Vagina (tissue), 2 donors: ENCODE measurements at regions not wholly inside any gene's neighbourhood (a gene's known extent, or its start where the extent isn't known, plus 50 kb on each side); places are given as distances from the start of the nearest gene placed in this dataset.

Experiments used
- POLR2AphosphoS5 ChIP-seq, 2 donors: sonication (generic); formaldehyde crosslinking; IDR thresholded peaks; one replicate each; pipeline ENCODE4 v1.9.0; 2017; ENCODE audit warnings: antibody characterized with exemption in 2 of 2, mild to moderate bottlenecking in 2 of 2, low read depth in 1 of 2; ENCODE audit not compliant: insufficient read depth in 1 of 2
- TF ChIP-seq, protein P1 (sequence below), 3 experiments: fragments of 450-650 bp in 2 of 3; fragments of 200-600 bp in 1 of 3; sonication (generic) in 1 of 3; IDR thresholded peaks; one replicate each; pipeline ENCODE4 v1.5.1; 2017 to 2019; ENCODE audit warnings: antibody characterized with exemption in 3 of 3, mild to moderate bottlenecking in 2 of 3, moderate library complexity in 2 of 3

DNA sequence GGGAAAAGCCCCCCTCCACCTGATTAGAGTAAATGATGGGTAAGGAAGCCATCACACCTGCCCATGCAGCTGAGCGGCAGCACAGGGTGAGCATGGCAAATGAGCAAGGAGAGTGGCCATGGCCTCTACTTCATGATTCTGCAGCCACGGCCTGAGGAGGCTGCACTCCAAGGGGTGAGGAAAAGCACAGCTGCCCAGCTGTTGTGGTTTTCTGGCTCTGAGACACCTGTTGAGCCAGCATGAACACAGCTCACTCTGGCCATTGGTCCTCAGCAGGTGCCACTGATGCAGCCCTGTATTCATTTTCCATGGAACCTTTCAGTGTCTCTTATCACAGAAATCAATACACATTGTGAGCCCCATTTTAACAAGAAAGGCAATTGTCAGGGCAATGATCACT lies 707.2 kb downstream of the AACS start:
- TF ChIP-seq, protein P1, sequence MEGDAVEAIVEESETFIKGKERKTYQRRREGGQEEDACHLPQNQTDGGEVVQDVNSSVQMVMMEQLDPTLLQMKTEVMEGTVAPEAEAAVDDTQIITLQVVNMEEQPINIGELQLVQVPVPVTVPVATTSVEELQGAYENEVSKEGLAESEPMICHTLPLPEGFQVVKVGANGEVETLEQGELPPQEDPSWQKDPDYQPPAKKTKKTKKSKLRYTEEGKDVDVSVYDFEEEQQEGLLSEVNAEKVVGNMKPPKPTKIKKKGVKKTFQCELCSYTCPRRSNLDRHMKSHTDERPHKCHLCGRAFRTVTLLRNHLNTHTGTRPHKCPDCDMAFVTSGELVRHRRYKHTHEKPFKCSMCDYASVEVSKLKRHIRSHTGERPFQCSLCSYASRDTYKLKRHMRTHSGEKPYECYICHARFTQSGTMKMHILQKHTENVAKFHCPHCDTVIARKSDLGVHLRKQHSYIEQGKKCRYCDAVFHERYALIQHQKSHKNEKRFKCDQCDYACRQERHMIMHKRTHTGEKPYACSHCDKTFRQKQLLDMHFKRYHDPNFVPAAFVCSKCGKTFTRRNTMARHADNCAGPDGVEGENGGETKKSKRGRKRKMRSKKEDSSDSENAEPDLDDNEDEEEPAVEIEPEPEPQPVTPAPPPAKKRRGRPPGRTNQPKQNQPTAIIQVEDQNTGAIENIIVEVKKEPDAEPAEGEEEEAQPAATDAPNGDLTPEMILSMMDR (IDR thresholded peaks at IDR 0.05), result no peak
- TF ChIP-seq POLR2AphosphoS5 (IDR thresholded peaks at IDR 0.05; ENCODE audit: insufficient read depth in 1 of 2, low read depth in 1 of 2), result no peak
